ENCODE measurements at regions not wholly inside any gene's neighbourhood (a gene's known extent, or its start where the extent isn't known, plus 50 kb on each side); places are given as distances from the start of the nearest gene placed in this dataset.

GRCh38 chr13:69545551-69545950 lies 562.1 kb upstream of the ATXN8OS start:
- TF ChIP-seq, protein P1, sequence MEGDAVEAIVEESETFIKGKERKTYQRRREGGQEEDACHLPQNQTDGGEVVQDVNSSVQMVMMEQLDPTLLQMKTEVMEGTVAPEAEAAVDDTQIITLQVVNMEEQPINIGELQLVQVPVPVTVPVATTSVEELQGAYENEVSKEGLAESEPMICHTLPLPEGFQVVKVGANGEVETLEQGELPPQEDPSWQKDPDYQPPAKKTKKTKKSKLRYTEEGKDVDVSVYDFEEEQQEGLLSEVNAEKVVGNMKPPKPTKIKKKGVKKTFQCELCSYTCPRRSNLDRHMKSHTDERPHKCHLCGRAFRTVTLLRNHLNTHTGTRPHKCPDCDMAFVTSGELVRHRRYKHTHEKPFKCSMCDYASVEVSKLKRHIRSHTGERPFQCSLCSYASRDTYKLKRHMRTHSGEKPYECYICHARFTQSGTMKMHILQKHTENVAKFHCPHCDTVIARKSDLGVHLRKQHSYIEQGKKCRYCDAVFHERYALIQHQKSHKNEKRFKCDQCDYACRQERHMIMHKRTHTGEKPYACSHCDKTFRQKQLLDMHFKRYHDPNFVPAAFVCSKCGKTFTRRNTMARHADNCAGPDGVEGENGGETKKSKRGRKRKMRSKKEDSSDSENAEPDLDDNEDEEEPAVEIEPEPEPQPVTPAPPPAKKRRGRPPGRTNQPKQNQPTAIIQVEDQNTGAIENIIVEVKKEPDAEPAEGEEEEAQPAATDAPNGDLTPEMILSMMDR (conservative IDR thresholded peaks at IDR 0.05 in 1 of 2, IDR thresholded peaks at IDR 0.05 in 1 of 2; ENCODE audit: low read depth in 1 of 2, low read length in 2 of 2): no peak
- no peak for TF ChIP-seq EZH2 (IDR thresholded peaks at IDR 0.05; ENCODE audit: low read length, missing control alignments)

Data from fibroblast of lung (primary cell).